OCI-LY1 (cell line): ENCODE measurements at regions not wholly inside any gene's neighbourhood (a gene's known extent, or its start where the extent isn't known, plus 50 kb on each side); places are given as distances from the start of the nearest gene placed in this dataset.

Source experiments
- EZH2 ChIP-seq: fragments of 200-600 bp; sonication (generic), shearing (Covaris generic); IDR thresholded peaks from 2 replicates; pipeline ENCODE4 v1.8.0; 2017; ENCODE audit warnings: borderline replicate concordance, mixed run types, mild to moderate bottlenecking, antibody characterized with exemption, low read length, moderate library complexity, mixed read lengths
- TF ChIP-seq, protein P1 (sequence below): fragments of 200-600 bp; sonication (generic), shearing (Covaris generic); IDR thresholded peaks from 2 replicates; pipeline ENCODE4 v1.5.1; 2017; ENCODE audit warnings: mild to moderate bottlenecking, antibody characterized with exemption, low read length, moderate library complexity, mixed read lengths

DNA sequence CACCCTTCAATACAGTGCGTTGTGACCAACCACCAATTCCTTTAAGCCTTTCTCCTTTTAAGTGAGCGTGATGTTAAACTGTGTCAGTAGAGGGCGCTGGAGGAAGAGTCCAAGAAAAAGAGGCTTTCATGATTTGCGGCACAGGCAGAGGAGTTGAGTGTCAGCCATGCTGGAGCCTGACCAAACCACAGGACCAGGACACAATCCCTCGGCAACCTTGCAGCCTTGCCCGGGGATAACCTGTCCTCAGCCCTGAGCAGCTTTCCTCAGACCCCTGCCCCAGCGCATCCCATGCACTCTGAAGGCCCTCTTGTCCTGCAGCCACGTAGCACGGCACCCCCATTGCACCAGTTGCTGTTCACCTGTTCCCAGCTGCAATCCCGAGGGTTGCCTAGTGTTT is 53.5 kb upstream of the SMIM31 start:
- TF ChIP-seq, protein P1, sequence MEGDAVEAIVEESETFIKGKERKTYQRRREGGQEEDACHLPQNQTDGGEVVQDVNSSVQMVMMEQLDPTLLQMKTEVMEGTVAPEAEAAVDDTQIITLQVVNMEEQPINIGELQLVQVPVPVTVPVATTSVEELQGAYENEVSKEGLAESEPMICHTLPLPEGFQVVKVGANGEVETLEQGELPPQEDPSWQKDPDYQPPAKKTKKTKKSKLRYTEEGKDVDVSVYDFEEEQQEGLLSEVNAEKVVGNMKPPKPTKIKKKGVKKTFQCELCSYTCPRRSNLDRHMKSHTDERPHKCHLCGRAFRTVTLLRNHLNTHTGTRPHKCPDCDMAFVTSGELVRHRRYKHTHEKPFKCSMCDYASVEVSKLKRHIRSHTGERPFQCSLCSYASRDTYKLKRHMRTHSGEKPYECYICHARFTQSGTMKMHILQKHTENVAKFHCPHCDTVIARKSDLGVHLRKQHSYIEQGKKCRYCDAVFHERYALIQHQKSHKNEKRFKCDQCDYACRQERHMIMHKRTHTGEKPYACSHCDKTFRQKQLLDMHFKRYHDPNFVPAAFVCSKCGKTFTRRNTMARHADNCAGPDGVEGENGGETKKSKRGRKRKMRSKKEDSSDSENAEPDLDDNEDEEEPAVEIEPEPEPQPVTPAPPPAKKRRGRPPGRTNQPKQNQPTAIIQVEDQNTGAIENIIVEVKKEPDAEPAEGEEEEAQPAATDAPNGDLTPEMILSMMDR, result peak; percentile 55
- TF ChIP-seq EZH2, result no peak
